Adipocyte (in vitro differentiated cells): ENCODE measurements at regions not wholly inside any gene's neighbourhood (a gene's known extent, or its start where the extent isn't known, plus 50 kb on each side); places are given as distances from the start of the nearest gene placed in this dataset.
"Not testable (repeated sequence)": the region's sequence is repeated elsewhere in the genome, so short reads cannot be mapped to it uniquely, and the experiment has no call there.

Source experiments
- DNase-seq: peaks from one replicate; pipeline ENCODE4 v3.0.0-alpha.2; 2015; ENCODE audit warnings: low read depth
- H3K27me3 ChIP-seq: replicated peaks from 2 replicates; pipeline ENCODE4 v1.7.0; 2013; ENCODE audit warnings: mild to moderate bottlenecking, low read length, moderate library complexity; ENCODE audit not compliant: control insufficient read depth, insufficient read depth
- H3K36me3 ChIP-seq: 2 replicates; pipeline ENCODE4 v1.7.0; 2013; ENCODE audit warnings: low read length, mild to moderate bottlenecking, moderate library complexity; ENCODE audit not compliant: control insufficient read depth, insufficient read depth, severe bottlenecking
- H3K4me1 ChIP-seq: 2 replicates; pipeline ENCODE4 v1.7.0; 2013; ENCODE audit warnings: mild to moderate bottlenecking, low read length, moderate library complexity; ENCODE audit not compliant: control insufficient read depth, insufficient read depth
- H3K4me3 ChIP-seq: 2 replicates; pipeline ENCODE4 v1.7.0; 2013; ENCODE audit warnings: mild to moderate bottlenecking, low read length, moderate library complexity
- H3K9ac ChIP-seq: 2 replicates; pipeline ENCODE4 v1.7.0; 2013; ENCODE audit warnings: mild to moderate bottlenecking, low read length, moderate library complexity
- H3K9me3 ChIP-seq: 2 replicates; pipeline ENCODE4 v1.7.0; 2013; ENCODE audit warnings: mild to moderate bottlenecking, low read length, moderate library complexity; ENCODE audit not compliant: control insufficient read depth

DNA sequence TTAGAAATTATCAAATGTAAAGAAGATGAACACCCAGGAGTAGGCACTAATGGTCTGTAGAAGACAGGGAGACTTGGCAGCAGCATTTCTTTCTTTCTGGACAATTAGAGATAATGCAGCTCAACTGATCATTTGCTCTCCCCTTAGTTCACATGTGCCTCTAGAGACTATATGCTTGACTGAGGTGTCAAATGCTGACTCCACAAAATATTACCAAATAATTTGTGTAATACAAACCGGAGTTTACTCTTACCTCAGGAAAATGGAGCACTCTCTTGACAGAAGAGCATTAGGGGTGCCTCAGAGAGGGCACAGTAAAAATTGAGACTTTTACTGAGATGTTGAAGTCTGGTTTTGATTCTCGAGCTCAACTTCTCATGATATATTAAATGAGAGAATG lies 131.8 kb downstream of the ATP6V1G3 start:
- no peak overlapping the region for H3K9ac ChIP-seq

DNA sequence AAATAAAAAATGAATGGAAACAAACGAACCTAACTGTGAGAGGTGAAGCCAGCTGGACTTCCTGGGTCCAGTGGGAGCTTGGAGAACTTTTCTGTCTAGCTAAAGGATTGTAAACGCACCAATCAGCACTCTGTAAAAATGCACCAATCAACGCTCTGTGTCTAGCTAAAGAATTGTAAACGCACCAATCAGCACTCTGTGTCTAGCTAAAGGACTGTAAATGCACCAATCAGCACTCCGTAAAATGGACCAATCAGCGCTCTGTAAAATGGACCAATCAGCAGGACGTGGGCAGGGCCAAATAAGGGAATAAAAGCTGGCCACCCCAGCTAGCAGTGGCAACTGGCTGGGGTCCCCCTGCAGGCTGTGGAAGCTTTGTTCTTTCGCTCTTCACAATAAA lies 135.8 kb downstream of the ATP6V1G3 start:
- H3K4me3 ChIP-seq, H3K36me3 ChIP-seq, H3K9ac ChIP-seq, DNase-seq, H3K9me3 ChIP-seq, H3K4me1 ChIP-seq, H3K27me3 ChIP-seq: not testable (repeated sequence)

More for the DNA sequence above, 131.8 kb downstream of the ATP6V1G3 start:
- DNase-seq: no peak
- no peaks in the 10 kb centered on the region for H3K9me3 ChIP-seq
- H3K4me1 ChIP-seq: no peaks in the 10 kb centered on the region
- H3K36me3 ChIP-seq: no peaks in the 10 kb centered on the region
- no peak overlapping the region for H3K4me3 ChIP-seq
- no peaks in the 10 kb centered on the region for H3K27me3 ChIP-seq

DNA sequence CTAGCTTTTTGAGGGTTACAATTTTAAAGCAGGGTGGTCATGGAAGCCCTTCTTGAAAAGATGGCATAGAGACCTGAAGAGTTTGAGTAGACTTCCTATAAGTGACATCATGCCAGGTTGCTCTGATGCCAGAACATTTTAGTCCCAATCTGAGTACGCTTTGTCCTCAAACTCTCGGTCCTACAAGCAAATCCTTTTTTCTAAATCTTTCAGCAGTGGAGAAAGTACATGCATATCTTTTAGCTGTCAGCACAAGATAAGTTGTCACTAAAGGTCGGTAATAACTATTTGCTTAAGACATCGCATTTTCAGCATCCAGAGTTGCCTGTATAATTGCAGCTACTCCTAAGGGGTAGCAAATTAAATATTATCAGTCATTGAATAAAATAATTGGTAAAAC lies 140.4 kb downstream of the ATP6V1G3 start:
- no peak for DNase-seq
- Histone ChIP-seq H3K36me3 (no peaks in the 10 kb centered on the region), H3K9me3 (no peaks in the 10 kb centered on the region), H3K4me1 (no peaks in the 10 kb centered on the region), H3K27me3 (no peaks in the 10 kb centered on the region), H3K9ac (no peak overlapping the region), H3K4me3 (no peak overlapping the region)

DNA sequence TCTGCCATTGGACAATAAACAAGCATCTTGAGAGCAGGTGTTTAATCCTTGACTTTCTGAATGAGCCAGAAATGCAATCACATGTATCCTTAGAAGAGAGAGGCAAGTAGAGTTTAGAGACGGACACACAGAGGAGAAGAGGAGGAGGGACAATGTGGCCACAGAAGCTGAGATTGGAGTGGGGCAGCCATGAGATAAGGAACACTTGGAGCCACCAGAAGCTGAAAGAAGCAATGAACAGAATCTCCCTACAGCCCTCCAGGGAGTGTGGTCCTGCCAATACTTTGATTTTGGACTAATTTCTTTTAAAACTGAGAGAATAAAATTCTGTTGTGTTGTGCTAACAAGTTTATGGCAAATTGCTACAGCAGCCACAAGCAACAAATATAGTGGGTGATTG lies 141.0 kb downstream of the ATP6V1G3 start:
- no peaks in the 10 kb centered on the region for H3K4me1 ChIP-seq
- no peak overlapping the region for H3K4me3 ChIP-seq
- no peak for DNase-seq
- no peak overlapping the region for H3K9ac ChIP-seq
- no peaks in the 10 kb centered on the region for H3K36me3 ChIP-seq
- no peaks in the 10 kb centered on the region for H3K9me3 ChIP-seq
- H3K27me3 ChIP-seq: no peaks in the 10 kb centered on the region

DNA sequence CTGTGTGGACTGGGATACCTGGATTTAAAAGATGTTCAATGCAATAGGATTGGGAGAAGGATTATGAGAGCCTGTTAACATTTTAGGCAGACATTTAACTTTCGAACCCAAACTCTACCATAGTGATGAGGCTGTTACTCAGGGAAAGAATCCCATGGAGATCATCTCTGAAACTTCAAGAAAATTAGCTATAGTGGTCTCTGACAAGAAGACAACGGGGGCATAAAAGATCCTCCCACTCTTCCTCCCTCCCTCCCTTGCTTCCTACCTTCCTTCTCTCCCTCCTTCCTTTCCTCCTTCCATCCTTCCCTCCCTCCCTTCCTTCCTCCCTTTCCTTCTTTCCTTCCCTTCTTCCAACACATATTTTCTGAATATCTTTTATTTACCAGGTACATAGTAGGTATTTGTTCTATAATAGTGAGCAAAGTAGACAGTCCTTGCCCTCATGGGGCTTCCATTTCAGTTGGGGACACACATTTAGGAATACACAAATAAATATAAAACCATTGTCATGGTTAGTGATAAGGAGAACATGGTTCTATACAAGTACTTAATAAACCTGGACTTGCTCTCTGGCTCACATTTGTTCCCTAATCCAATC lies 143.2 kb downstream of the ATP6V1G3 start:
- H3K36me3 ChIP-seq: no peaks in the 10 kb centered on the region
- no peaks in the 10 kb centered on the region for H3K27me3 ChIP-seq
- H3K9ac ChIP-seq: no peak overlapping the region
- DNase-seq: no peak
- no peaks in the 10 kb centered on the region for H3K4me1 ChIP-seq
- H3K4me3 ChIP-seq: no peak overlapping the region
- H3K9me3 ChIP-seq: no peaks in the 10 kb centered on the region

DNA sequence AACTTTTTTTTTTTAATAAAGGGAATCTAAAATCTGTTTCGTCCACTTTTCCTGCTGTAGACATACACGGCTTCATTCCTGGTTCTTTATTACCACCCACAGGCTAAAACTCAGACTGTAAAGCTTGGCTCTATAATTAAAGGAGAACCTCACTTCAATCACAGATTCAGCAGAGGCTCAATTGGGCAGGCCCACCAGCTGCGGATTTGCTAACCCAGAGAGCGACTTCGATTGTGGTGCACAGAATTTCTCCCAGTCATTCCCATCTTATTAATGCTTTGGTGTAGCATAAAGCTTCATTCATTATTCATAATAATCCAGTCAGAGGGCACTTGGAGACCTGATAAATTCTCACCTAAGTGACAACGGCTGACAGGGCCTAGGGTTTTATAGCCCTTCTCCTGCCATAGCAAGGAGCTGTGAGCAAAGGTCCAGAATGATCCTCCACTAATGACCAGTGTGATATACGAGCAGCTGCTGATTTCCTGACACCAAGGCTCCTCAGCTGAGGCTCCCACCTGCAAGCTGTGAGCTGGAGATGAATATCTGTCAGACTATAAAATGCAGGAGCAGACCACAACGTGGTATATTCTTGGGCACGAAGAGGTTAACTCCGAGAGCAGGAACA lies 149.0 kb downstream of the ATP6V1G3 start:
- no peaks in the 10 kb centered on the region for H3K9me3 ChIP-seq
- H3K4me3 ChIP-seq: no peak overlapping the region
- H3K4me1 ChIP-seq: no peaks in the 10 kb centered on the region
- no peak for DNase-seq
- no peak overlapping the region for H3K9ac ChIP-seq
- H3K36me3 ChIP-seq: no peaks in the 10 kb centered on the region
- no peaks in the 10 kb centered on the region for H3K27me3 ChIP-seq

DNA sequence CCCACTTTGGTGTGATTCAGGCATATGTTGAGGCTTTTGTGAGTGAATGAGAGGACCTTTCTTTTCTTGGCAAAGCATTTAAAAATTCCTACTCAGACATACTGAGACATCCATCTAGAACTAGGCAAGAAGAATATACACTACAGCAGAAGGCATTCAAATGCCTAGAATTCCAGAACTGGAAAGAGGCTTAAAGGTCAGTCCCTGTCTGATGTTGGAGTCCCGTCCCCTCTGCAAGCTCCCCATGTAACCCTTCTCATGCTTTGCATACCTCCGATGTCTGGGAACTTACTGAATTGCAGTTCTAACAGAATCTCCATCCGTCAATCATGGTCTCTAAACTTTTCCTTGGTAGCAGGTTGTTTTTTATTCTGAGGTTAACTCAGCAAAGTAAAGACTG lies 152.9 kb downstream of the ATP6V1G3 start:
- DNase-seq: peak; percentile 33
- Histone ChIP-seq H3K27me3 (no peaks in the 10 kb centered on the region), H3K9ac (no peak overlapping the region), H3K4me3 (no peak overlapping the region), H3K9me3 (no peaks in the 10 kb centered on the region), H3K36me3 (no peaks in the 10 kb centered on the region), H3K4me1 (no peaks in the 10 kb centered on the region)

DNA sequence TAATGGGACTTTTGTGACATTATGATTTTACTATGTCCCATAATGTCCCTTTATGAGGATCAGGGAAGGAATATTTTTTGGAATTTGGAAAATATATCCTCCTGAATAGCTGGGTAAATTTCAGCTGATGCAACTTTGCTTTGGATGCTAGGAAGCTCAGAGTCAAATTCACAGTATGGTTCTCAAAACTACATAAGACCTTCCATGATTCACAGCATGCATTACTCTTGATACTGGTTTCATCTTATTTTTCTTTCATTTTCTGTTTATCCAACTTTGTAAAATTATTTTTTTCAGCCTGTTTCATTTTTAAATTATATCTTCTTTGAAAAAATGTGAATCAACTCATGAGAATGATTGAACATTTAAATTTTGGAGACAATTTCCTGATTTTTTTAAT lies 160.2 kb downstream of the ATP6V1G3 start:
- H3K27me3 ChIP-seq: no peaks in the 10 kb centered on the region
- DNase-seq: no peak
- no peaks in the 10 kb centered on the region for H3K36me3 ChIP-seq
- H3K4me1 ChIP-seq: no peaks in the 10 kb centered on the region
- H3K4me3 ChIP-seq: no peak overlapping the region
- H3K9me3 ChIP-seq: peaks cover 3% of the 10 kb centered on the region
- no peak overlapping the region for H3K9ac ChIP-seq

DNA sequence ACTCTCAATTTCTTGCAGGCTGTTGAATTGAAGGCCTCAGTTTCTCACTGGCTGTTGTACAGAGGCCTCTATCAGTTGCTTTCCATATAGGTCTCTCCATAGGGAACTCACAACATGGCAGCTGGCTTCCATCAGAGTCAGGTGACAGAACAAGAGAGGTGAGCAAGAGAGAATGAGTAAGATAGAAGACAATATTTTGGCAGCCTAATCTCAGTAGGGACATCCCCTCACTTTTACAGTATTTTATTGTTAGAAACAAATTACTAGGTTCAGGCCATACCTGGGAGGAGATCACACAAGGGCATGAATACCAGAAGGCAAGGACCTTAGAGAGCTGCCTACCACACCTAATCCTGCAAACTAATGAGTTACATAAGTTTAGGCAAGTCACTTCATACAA lies 162.8 kb downstream of the ATP6V1G3 start:
- Histone ChIP-seq H3K4me1 (no peaks in the 10 kb centered on the region), H3K27me3 (no peaks in the 10 kb centered on the region), H3K36me3 (no peaks in the 10 kb centered on the region), H3K9me3 (peaks cover 17% of the 10 kb centered on the region), H3K4me3 (no peak overlapping the region), H3K9ac (no peak overlapping the region)
- DNase-seq: no peak

DNA sequence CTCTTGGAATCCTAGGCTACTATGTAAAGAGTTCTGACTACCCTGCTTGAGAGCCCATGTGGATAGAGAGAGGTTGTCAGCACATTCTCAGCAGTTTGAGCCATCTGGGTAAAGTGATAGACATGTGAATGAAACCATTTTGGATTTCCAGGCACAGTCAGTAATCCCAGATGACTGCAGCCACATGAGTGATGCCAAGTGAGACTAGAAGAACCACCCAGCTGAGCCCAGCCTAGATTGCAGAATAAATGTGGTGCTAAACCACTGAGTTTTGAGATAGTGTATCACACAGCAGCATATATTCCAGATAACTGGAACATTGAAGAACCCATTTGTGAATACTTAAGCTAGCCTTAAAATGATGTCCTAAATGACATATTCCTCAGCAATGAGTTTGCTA lies 166.2 kb downstream of the ATP6V1G3 start:
- no peaks in the 10 kb centered on the region for H3K4me1 ChIP-seq
- no peaks in the 10 kb centered on the region for H3K27me3 ChIP-seq
- no peaks in the 10 kb centered on the region for H3K36me3 ChIP-seq
- DNase-seq: no peak
- no peak overlapping the region for H3K9ac ChIP-seq
- no peak overlapping the region for H3K4me3 ChIP-seq
- peaks cover 17% of the 10 kb centered on the region for H3K9me3 ChIP-seq

DNA sequence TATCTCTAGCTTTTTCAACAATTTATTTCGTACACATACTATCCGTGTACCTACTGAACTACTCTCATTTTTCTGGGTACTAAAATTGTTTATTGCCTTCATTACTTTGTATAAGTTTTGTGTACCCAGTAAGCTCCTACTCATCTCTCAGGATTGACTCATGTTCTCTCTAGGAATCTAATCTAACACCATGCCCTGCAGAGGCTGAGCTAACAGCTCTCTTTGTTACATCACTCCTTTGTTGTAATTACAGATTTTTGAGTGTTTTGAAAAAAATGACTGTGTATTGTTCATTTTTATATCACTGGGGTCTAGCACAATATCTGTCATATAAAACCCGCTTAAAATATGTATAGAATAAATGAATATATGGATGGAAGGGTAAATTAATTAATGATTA lies 167.1 kb downstream of the ATP6V1G3 start:
- H3K27me3 ChIP-seq: no peaks in the 10 kb centered on the region
- H3K4me1 ChIP-seq: no peaks in the 10 kb centered on the region
- H3K36me3 ChIP-seq: no peaks in the 10 kb centered on the region
- H3K4me3 ChIP-seq: no peak overlapping the region
- H3K9ac ChIP-seq: no peak overlapping the region
- peak; percentile 34 for DNase-seq
- H3K9me3 ChIP-seq: peaks cover 17% of the 10 kb centered on the region
